ENCODE measurements at regions not wholly inside any gene's neighbourhood (a gene's known extent, or its start where the extent isn't known, plus 50 kb on each side); places are given as distances from the start of the nearest gene placed in this dataset.
"Not testable (repeated sequence)": the region's sequence is repeated elsewhere in the genome, so short reads cannot be mapped to it uniquely, and the experiment has no call there.

- Histone ChIP-seq H3K27ac (ENCODE audit: low read length) (no peak overlapping the region), H3K4me3 (ENCODE audit: low read length) (no peak overlapping the region), H3K27me3 (ENCODE audit: control insufficient read depth, insufficient read depth, low read length) (no peaks in the 10 kb centered on the region), H3K9me3 (ENCODE audit: control insufficient read depth, insufficient read depth, low read length) (no peaks in the 10 kb centered on the region), H3K36me3 (ENCODE audit: control insufficient read depth, insufficient read depth, low read length) (no peaks in the 10 kb centered on the region), H3K4me1 (ENCODE audit: control insufficient read depth, insufficient read depth, low read length) (peaks cover 2% of the 10 kb centered on the region; the same call in 1 of the 2 replicates)
- DNase-seq (ENCODE audit: low read depth, low spot score) = no peak
- WGBS (ENCODE audit: insufficient coverage, insufficient read length) = no CpG with 5 or more reads among the region's 5 CpGs
Observed at GRCh38 chr6:139983555-139984276, 609.3 kb upstream of the CITED2 start.

GRCh38 chr6:139982652-139983295 is 608.3 kb upstream of the CITED2 start:
- no peak for DNase-seq (ENCODE audit: low read depth, low spot score)
- H3K27ac ChIP-seq (ENCODE audit: low read length) = no peak overlapping the region

GRCh38 chr6:139982195-139982594 is 607.7 kb upstream of the CITED2 start:
- no peak overlapping the region for H3K27ac ChIP-seq (ENCODE audit: low read length)
- no peak overlapping the region for H3K4me3 ChIP-seq (ENCODE audit: low read length)
- no peaks in the 10 kb centered on the region for H3K9me3 ChIP-seq (ENCODE audit: control insufficient read depth, insufficient read depth, low read length)
- no CpG with 5 or more reads among the region's 1 CpG for WGBS (ENCODE audit: insufficient coverage, insufficient read length)
- peaks cover 2% of the 10 kb centered on the region; the same call in 1 of the 2 replicates for H3K4me1 ChIP-seq (ENCODE audit: control insufficient read depth, insufficient read depth, low read length)
- no peaks in the 10 kb centered on the region for H3K36me3 ChIP-seq (ENCODE audit: control insufficient read depth, insufficient read depth, low read length)
- no peak for DNase-seq (ENCODE audit: low read depth, low spot score)
- no peaks in the 10 kb centered on the region for H3K27me3 ChIP-seq (ENCODE audit: control insufficient read depth, insufficient read depth, low read length)

More at GRCh38 chr6:139982652-139983295, 608.3 kb upstream of the CITED2 start:
- Histone ChIP-seq H3K9me3 (ENCODE audit: control insufficient read depth, insufficient read depth, low read length) (no peaks in the 10 kb centered on the region), H3K27me3 (ENCODE audit: control insufficient read depth, insufficient read depth, low read length) (no peaks in the 10 kb centered on the region), H3K4me1 (ENCODE audit: control insufficient read depth, insufficient read depth, low read length) (peaks cover 2% of the 10 kb centered on the region; the same call in 1 of the 2 replicates), H3K36me3 (ENCODE audit: control insufficient read depth, insufficient read depth, low read length) (no peaks in the 10 kb centered on the region), H3K4me3 (ENCODE audit: low read length) (no peak overlapping the region)
- WGBS (ENCODE audit: insufficient coverage, insufficient read length) = no CpG with 5 or more reads among the region's 4 CpGs

GRCh38 chr6:139981768-139982181 is 607.3 kb upstream of the CITED2 start:
- H3K27me3 ChIP-seq (ENCODE audit: control insufficient read depth, insufficient read depth, low read length) = no peaks in the 10 kb centered on the region
- H3K9me3 ChIP-seq (ENCODE audit: control insufficient read depth, insufficient read depth, low read length) = no peaks in the 10 kb centered on the region
- no peaks in the 10 kb centered on the region for H3K36me3 ChIP-seq (ENCODE audit: control insufficient read depth, insufficient read depth, low read length)
- H3K4me1 ChIP-seq (ENCODE audit: control insufficient read depth, insufficient read depth, low read length) = peaks cover 2% of the 10 kb centered on the region; the same call in 1 of the 2 replicates
- no peak for DNase-seq (ENCODE audit: low read depth, low spot score)
- H3K4me3 ChIP-seq (ENCODE audit: low read length) = no peak overlapping the region
- WGBS (ENCODE audit: insufficient coverage, insufficient read length) = no CpG with 5 or more reads among the region's 5 CpGs
- no peak overlapping the region for H3K27ac ChIP-seq (ENCODE audit: low read length)

- Histone ChIP-seq H3K27me3 (ENCODE audit: control insufficient read depth, insufficient read depth, low read length) (no peaks in the 10 kb centered on the region), H3K4me3 (ENCODE audit: low read length) (no peak overlapping the region), H3K27ac (ENCODE audit: low read length) (no peak overlapping the region), H3K9me3 (ENCODE audit: control insufficient read depth, insufficient read depth, low read length) (no peaks in the 10 kb centered on the region), H3K4me1 (ENCODE audit: control insufficient read depth, insufficient read depth, low read length) (peaks cover 2% of the 10 kb centered on the region; the same call in 1 of the 2 replicates), H3K36me3 (ENCODE audit: control insufficient read depth, insufficient read depth, low read length) (no peaks in the 10 kb centered on the region)
- no CpG with 5 or more reads among the region's 1 CpG for WGBS (ENCODE audit: insufficient coverage, insufficient read length)
- no peak for DNase-seq (ENCODE audit: low read depth, low spot score)
Observed at GRCh38 chr6:139981066-139981624, 606.7 kb upstream of the CITED2 start.

- DNase-seq (ENCODE audit: low read depth, low spot score); H3K9me3 ChIP-seq (ENCODE audit: control insufficient read depth, insufficient read depth, low read length); H3K27ac ChIP-seq (ENCODE audit: low read length); H3K4me1 ChIP-seq (ENCODE audit: control insufficient read depth, insufficient read depth, low read length); H3K36me3 ChIP-seq (ENCODE audit: control insufficient read depth, insufficient read depth, low read length); H3K4me3 ChIP-seq (ENCODE audit: low read length); H3K27me3 ChIP-seq (ENCODE audit: control insufficient read depth, insufficient read depth, low read length): not testable (repeated sequence)
- WGBS (ENCODE audit: insufficient coverage, insufficient read length) = no CpG with 5 or more reads among the region's 3 CpGs
Observed at GRCh38 chr6:139980631-139981030, 606.2 kb upstream of the CITED2 start.

GRCh38 chr6:139979021-139979725 is 604.7 kb upstream of the CITED2 start:
- H3K27ac ChIP-seq (ENCODE audit: low read length) = no peak overlapping the region
- no CpG with 5 or more reads among the region's 7 CpGs for WGBS (ENCODE audit: insufficient coverage, insufficient read length)
- no peak for DNase-seq (ENCODE audit: low read depth, low spot score)

GRCh38 chr6:139977887-139978332 is 603.5 kb upstream of the CITED2 start:
- H3K27me3 ChIP-seq (ENCODE audit: control insufficient read depth, insufficient read depth, low read length) = no peaks in the 10 kb centered on the region
- no peak overlapping the region for H3K4me3 ChIP-seq (ENCODE audit: low read length)
- no CpG with 5 or more reads among the region's 2 CpGs for WGBS (ENCODE audit: insufficient coverage, insufficient read length)
- no peaks in the 10 kb centered on the region for H3K36me3 ChIP-seq (ENCODE audit: control insufficient read depth, insufficient read depth, low read length)
- H3K4me1 ChIP-seq (ENCODE audit: control insufficient read depth, insufficient read depth, low read length) = peaks cover 2% of the 10 kb centered on the region; the same call in 1 of the 2 replicates
- no peak for DNase-seq (ENCODE audit: low read depth, low spot score)
- H3K9me3 ChIP-seq (ENCODE audit: control insufficient read depth, insufficient read depth, low read length) = no peaks in the 10 kb centered on the region
- H3K27ac ChIP-seq (ENCODE audit: low read length) = no peak overlapping the region

More at GRCh38 chr6:139979021-139979725, 604.7 kb upstream of the CITED2 start:
- no peaks in the 10 kb centered on the region for H3K9me3 ChIP-seq (ENCODE audit: control insufficient read depth, insufficient read depth, low read length)
- H3K4me1 ChIP-seq (ENCODE audit: control insufficient read depth, insufficient read depth, low read length) = peaks cover 2% of the 10 kb centered on the region; the same call in 1 of the 2 replicates
- no peak overlapping the region for H3K4me3 ChIP-seq (ENCODE audit: low read length)
- no peaks in the 10 kb centered on the region for H3K36me3 ChIP-seq (ENCODE audit: control insufficient read depth, insufficient read depth, low read length)
- H3K27me3 ChIP-seq (ENCODE audit: control insufficient read depth, insufficient read depth, low read length) = no peaks in the 10 kb centered on the region

- H3K27me3 ChIP-seq (ENCODE audit: control insufficient read depth, insufficient read depth, low read length) = no peaks in the 10 kb centered on the region
- H3K9me3 ChIP-seq (ENCODE audit: control insufficient read depth, insufficient read depth, low read length) = no peaks in the 10 kb centered on the region
- H3K27ac ChIP-seq (ENCODE audit: low read length) = no peak overlapping the region
- no peaks in the 10 kb centered on the region for H3K4me1 ChIP-seq (ENCODE audit: control insufficient read depth, insufficient read depth, low read length)
- H3K36me3 ChIP-seq (ENCODE audit: control insufficient read depth, insufficient read depth, low read length) = no peaks in the 10 kb centered on the region
- no peak overlapping the region for H3K4me3 ChIP-seq (ENCODE audit: low read length)
- WGBS (ENCODE audit: insufficient coverage, insufficient read length) = no CpG with 5 or more reads among the region's 3 CpGs
- no peak for DNase-seq (ENCODE audit: low read depth, low spot score)
Observed at GRCh38 chr6:139973669-139974344, 599.4 kb upstream of the CITED2 start.

- DNase-seq (ENCODE audit: low read depth, low spot score) = no peak
- WGBS (ENCODE audit: insufficient coverage, insufficient read length) = no CpG with 5 or more reads among the region's 2 CpGs
Observed at GRCh38 chr6:139972116-139972515, 597.7 kb upstream of the CITED2 start.

More at GRCh38 chr6:139972116-139972515, 597.7 kb upstream of the CITED2 start:
- H3K9me3 ChIP-seq (ENCODE audit: control insufficient read depth, insufficient read depth, low read length) = no peaks in the 10 kb centered on the region
- H3K4me1 ChIP-seq (ENCODE audit: control insufficient read depth, insufficient read depth, low read length) = no peaks in the 10 kb centered on the region
- H3K36me3 ChIP-seq (ENCODE audit: control insufficient read depth, insufficient read depth, low read length) = no peaks in the 10 kb centered on the region
- no peak overlapping the region for H3K27ac ChIP-seq (ENCODE audit: low read length)
- no peaks in the 10 kb centered on the region for H3K27me3 ChIP-seq (ENCODE audit: control insufficient read depth, insufficient read depth, low read length)
- H3K4me3 ChIP-seq (ENCODE audit: low read length) = no peak overlapping the region

Data from iPS DF 6.9 (cell line).